ENCODE measurements at regions not wholly inside any gene's neighbourhood (a gene's known extent, or its start where the extent isn't known, plus 50 kb on each side); places are given as distances from the start of the nearest gene placed in this dataset.

- WGBS, 5 donors, result 70 to 84% (median 79%) methylated on average over 3 of the region's 3 CpGs
- no peaks in the 10 kb centered on the region for H3K4me1 ChIP-seq
These were observed 72.4 kb upstream of the MME start for GRCh38 chr3:155007729-155008128.

GRCh38 chr3:155001289-155002010 is 78.7 kb upstream of the MME start:
- Histone ChIP-seq H3K27ac (peak overlapping the region in 2 of 5 donors; percentile 22 to 35), H3K9me3 (no peaks in the 10 kb centered on the region), H3K36me3 (no peaks in the 10 kb centered on the region), H3K4me3 (no peak overlapping the region), H3K4me1 (no peaks in the 10 kb centered on the region), H3K27me3 (no peaks in the 10 kb centered on the region)
- intact Hi-C loops (cut with DNase I; ENCODE audit: low total_unique reads), result no loop called here
- 69 to 86% (median 78%) methylated on average over 7 of the region's 7 CpGs for WGBS, 5 donors
- no peak for DNase-seq
- TF ChIP-seq POLR2A (IDR thresholded peaks at IDR 0.05), result no peak
- no peak for TF ChIP-seq CTCF (IDR thresholded peaks at IDR 0.05)
- no peak for TF ChIP-seq EP300 (IDR thresholded peaks at IDR 0.05)

More at GRCh38 chr3:155007729-155008128, 72.4 kb upstream of the MME start:
- H3K27ac ChIP-seq, result no peak overlapping the region
- no peaks in the 10 kb centered on the region for H3K9me3 ChIP-seq
- no peak overlapping the region for H3K4me3 ChIP-seq
- no peaks in the 10 kb centered on the region for H3K36me3 ChIP-seq
- H3K27me3 ChIP-seq, result no peaks in the 10 kb centered on the region
- no peak for TF ChIP-seq CTCF (IDR thresholded peaks at IDR 0.05)
- TF ChIP-seq EP300 (IDR thresholded peaks at IDR 0.05), result no peak
- no peak for TF ChIP-seq POLR2AphosphoS5 (IDR thresholded peaks at IDR 0.05)
- TF ChIP-seq POLR2A (IDR thresholded peaks at IDR 0.05), result no peak
- intact Hi-C loops (cut with DNase I; ENCODE audit: low total_unique reads), result no loop called here
- no peak for DNase-seq

- H3K4me3 ChIP-seq, result no peak overlapping the region
- no peak for DNase-seq
- H3K27ac ChIP-seq, result no peak overlapping the region
- no peaks in the 10 kb centered on the region for H3K27me3 ChIP-seq
- TF ChIP-seq EP300 (IDR thresholded peaks at IDR 0.05) (no peak), POLR2AphosphoS5 (IDR thresholded peaks at IDR 0.05) (no peak), CTCF (IDR thresholded peaks at IDR 0.05) (no peak), POLR2A (IDR thresholded peaks at IDR 0.05) (no peak)
- no peaks in the 10 kb centered on the region for H3K9me3 ChIP-seq
- no peaks in the 10 kb centered on the region for H3K36me3 ChIP-seq
- intact Hi-C loops (cut with DNase I; ENCODE audit: low total_unique reads), result no loop called here
- no peaks in the 10 kb centered on the region for H3K4me1 ChIP-seq
These were observed 87.5 kb upstream of the MME start for GRCh38 chr3:154992655-154993054.

- H3K27me3 ChIP-seq, result no peaks in the 10 kb centered on the region
- no peak overlapping the region for H3K4me3 ChIP-seq
- intact Hi-C loops (cut with DNase I; ENCODE audit: low total_unique reads), result no loop called here
- no peaks in the 10 kb centered on the region for H3K4me1 ChIP-seq
- H3K27ac ChIP-seq, result no peak overlapping the region
- H3K36me3 ChIP-seq, result no peaks in the 10 kb centered on the region
- DNase-seq, result no peak
- no peaks in the 10 kb centered on the region for H3K9me3 ChIP-seq
- TF ChIP-seq CTCF (IDR thresholded peaks at IDR 0.05) (no peak), POLR2A (IDR thresholded peaks at IDR 0.05) (no peak), EP300 (IDR thresholded peaks at IDR 0.05) (no peak), POLR2AphosphoS5 (IDR thresholded peaks at IDR 0.05) (no peak)
These were observed 89.6 kb upstream of the MME start for GRCh38 chr3:154990543-154990942.

Measured in stomach (tissue), 8 donors.